ENCODE measurements at regions not wholly inside any gene's neighbourhood (a gene's known extent, or its start where the extent isn't known, plus 50 kb on each side); places are given as distances from the start of the nearest gene placed in this dataset.

DNA sequence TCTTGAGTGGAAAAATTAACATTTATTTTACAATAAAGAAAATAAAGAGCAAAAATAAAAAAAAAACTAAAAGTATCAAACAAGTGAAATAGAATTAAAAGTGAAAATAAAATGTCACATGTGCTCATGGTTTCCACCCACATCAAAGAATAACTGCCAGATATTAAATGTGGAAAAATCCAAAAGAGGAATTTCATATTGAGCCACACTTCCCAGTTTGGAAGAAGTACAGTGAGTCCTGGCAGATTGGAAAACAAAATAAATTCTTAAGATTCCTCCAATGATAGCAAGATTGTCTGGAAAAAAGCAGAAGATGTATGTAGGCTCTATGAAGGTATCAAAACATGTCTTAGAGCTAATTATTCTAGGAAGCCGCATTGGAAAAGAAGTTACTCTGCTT lies 1019.5 kb downstream of the SLC6A15 start:
- no peak for DNase-seq (ENCODE audit: low read depth, low spot score)
- no peak overlapping the region for H2AFZ ChIP-seq (ENCODE audit: control insufficient read depth, low read length)
- H3K9ac ChIP-seq (ENCODE audit: control insufficient read depth, extremely low read depth, insufficient read depth, low read length), result no peak overlapping the region

GRCh38 chr12:83889745-83890144 lies 1022.9 kb downstream of the SLC6A15 start:
- no peaks in the 10 kb centered on the region for H3K79me2 ChIP-seq (ENCODE audit: control insufficient read depth, insufficient read depth, low read length)
- H4K20me1 ChIP-seq (ENCODE audit: control insufficient read depth, extremely low read depth, insufficient read depth, low read length), result no peaks in the 10 kb centered on the region
- no peak overlapping the region for H3K4me3 ChIP-seq (ENCODE audit: control insufficient read depth in 2 of 3, extremely low read depth in 1 of 3, insufficient read depth in 2 of 3, low read depth in 1 of 3, low read length in 3 of 3)
- no peak overlapping the region for H3K9ac ChIP-seq (ENCODE audit: control insufficient read depth, extremely low read depth, insufficient read depth, low read length)
- H2AFZ ChIP-seq (ENCODE audit: control insufficient read depth, low read length), result no peak overlapping the region
- TF ChIP-seq, protein P1, sequence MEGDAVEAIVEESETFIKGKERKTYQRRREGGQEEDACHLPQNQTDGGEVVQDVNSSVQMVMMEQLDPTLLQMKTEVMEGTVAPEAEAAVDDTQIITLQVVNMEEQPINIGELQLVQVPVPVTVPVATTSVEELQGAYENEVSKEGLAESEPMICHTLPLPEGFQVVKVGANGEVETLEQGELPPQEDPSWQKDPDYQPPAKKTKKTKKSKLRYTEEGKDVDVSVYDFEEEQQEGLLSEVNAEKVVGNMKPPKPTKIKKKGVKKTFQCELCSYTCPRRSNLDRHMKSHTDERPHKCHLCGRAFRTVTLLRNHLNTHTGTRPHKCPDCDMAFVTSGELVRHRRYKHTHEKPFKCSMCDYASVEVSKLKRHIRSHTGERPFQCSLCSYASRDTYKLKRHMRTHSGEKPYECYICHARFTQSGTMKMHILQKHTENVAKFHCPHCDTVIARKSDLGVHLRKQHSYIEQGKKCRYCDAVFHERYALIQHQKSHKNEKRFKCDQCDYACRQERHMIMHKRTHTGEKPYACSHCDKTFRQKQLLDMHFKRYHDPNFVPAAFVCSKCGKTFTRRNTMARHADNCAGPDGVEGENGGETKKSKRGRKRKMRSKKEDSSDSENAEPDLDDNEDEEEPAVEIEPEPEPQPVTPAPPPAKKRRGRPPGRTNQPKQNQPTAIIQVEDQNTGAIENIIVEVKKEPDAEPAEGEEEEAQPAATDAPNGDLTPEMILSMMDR (optimal IDR thresholded peaks at IDR 0.05 in 1 of 3, IDR thresholded peaks at IDR 0.05 in 1 of 3, conservative IDR thresholded peaks at IDR 0.05 in 1 of 3; ENCODE audit: extremely low read depth in 1 of 3, insufficient read depth in 2 of 3, low read length in 3 of 3), result no peak
- TF ChIP-seq EZH2 (IDR thresholded peaks at IDR 0.05; ENCODE audit: low read length), result no peak
- H3K9me3 ChIP-seq (ENCODE audit: control insufficient read depth, low read depth, low read length), result no peaks in the 10 kb centered on the region
- peaks cover 3% of the 10 kb centered on the region for H3K4me1 ChIP-seq (ENCODE audit: control insufficient read depth, extremely low read depth, insufficient read depth, low read length)
- dilution Hi-C loops (cut with MboI; ENCODE audit: extremely low pct_ligation_motif_present, low sequenced_read_pairs), result no loop called here
- no peaks in the 10 kb centered on the region for H3K36me3 ChIP-seq (ENCODE audit: control insufficient read depth in 2 of 2, extremely low read depth in 1 of 2, insufficient read depth in 2 of 2, low read length in 2 of 2)
- no peak overlapping the region for H3K27ac ChIP-seq (ENCODE audit: control insufficient read depth, insufficient read depth, low read length)
- H3K27me3 ChIP-seq (ENCODE audit: control insufficient read depth, extremely low read depth, insufficient read depth, low read length), result no peaks in the 10 kb centered on the region
- no peak overlapping the region for H3K4me2 ChIP-seq (ENCODE audit: control insufficient read depth, extremely low read depth, insufficient read depth, low read depth, low read length)
- H3K9me1 ChIP-seq (ENCODE audit: control insufficient read depth, extremely low read depth, insufficient read depth, low read length), result no peaks in the 10 kb centered on the region
- FAIRE-seq, result no peak
- no peak for DNase-seq (ENCODE audit: low read depth, low spot score)

More for the DNA sequence above, 1019.5 kb downstream of the SLC6A15 start:
- Histone ChIP-seq H3K27me3 (ENCODE audit: control insufficient read depth, extremely low read depth, insufficient read depth, low read length) (no peaks in the 10 kb centered on the region), H3K9me3 (ENCODE audit: control insufficient read depth, low read depth, low read length) (no peaks in the 10 kb centered on the region), H3K4me1 (ENCODE audit: control insufficient read depth, extremely low read depth, insufficient read depth, low read length) (no peaks in the 10 kb centered on the region), H4K20me1 (ENCODE audit: control insufficient read depth, extremely low read depth, insufficient read depth, low read length) (no peaks in the 10 kb centered on the region), H3K4me3 (ENCODE audit: control insufficient read depth in 2 of 3, extremely low read depth in 1 of 3, insufficient read depth in 2 of 3, low read depth in 1 of 3, low read length in 3 of 3) (no peak overlapping the region), H3K4me2 (ENCODE audit: control insufficient read depth, extremely low read depth, insufficient read depth, low read depth, low read length) (no peak overlapping the region), H3K79me2 (ENCODE audit: control insufficient read depth, insufficient read depth, low read length) (no peaks in the 10 kb centered on the region), H3K9me1 (ENCODE audit: control insufficient read depth, extremely low read depth, insufficient read depth, low read length) (no peaks in the 10 kb centered on the region), H3K27ac (ENCODE audit: control insufficient read depth, insufficient read depth, low read length) (no peak overlapping the region), H3K36me3 (ENCODE audit: control insufficient read depth in 2 of 2, extremely low read depth in 1 of 2, insufficient read depth in 2 of 2, low read length in 2 of 2) (no peaks in the 10 kb centered on the region)
- dilution Hi-C loops (cut with MboI; ENCODE audit: extremely low pct_ligation_motif_present, low sequenced_read_pairs), result no loop called here
- FAIRE-seq, result no peak
- no peak for TF ChIP-seq EZH2 (IDR thresholded peaks at IDR 0.05; ENCODE audit: low read length)
- TF ChIP-seq, protein P1 (optimal IDR thresholded peaks at IDR 0.05 in 1 of 3, IDR thresholded peaks at IDR 0.05 in 1 of 3, conservative IDR thresholded peaks at IDR 0.05 in 1 of 3; ENCODE audit: extremely low read depth in 1 of 3, insufficient read depth in 2 of 3, low read length in 3 of 3), result no peak

All from keratinocyte (primary cell).